Ishikawa (cell line): ENCODE measurements at regions not wholly inside any gene's neighbourhood (a gene's known extent, or its start where the extent isn't known, plus 50 kb on each side); places are given as distances from the start of the nearest gene placed in this dataset.

ENCODE experiments used
- EGR1 ChIP-seq: IDR thresholded peaks from 2 replicates; pipeline ENCODE4 v1.6.1; 2012
- EP300 ChIP-seq: IDR thresholded peaks from 2 replicates; pipeline ENCODE4 v1.6.1; 2012; ENCODE audit warnings: borderline replicate concordance
- TF ChIP-seq, protein P1 (sequence below): IDR thresholded peaks from 2 replicates; pipeline ENCODE4 v1.6.1; 2012; ENCODE audit warnings: low read depth, mild to moderate bottlenecking

DNA sequence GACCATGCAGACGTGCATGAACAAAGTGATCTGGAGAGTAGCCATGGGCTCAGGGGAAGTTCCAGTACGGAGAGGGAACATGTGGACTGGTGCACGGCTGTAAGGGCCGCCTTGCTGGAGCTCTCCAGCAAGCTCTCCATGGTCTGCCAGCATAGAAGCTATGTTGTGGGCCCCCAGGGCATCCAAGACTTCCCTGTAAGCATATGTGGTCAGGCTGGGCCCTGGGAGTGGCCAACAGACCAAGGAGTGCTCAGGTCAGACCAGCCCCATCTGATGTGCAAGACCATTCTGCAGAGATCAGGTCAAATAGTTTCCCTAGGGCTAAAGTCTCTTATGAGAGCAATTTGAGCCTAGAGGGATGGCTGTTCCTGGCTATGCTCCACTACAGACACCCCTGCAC, 110.1 kb upstream of the DAZL start:
- no peak for TF ChIP-seq EP300
- no peak for TF ChIP-seq EGR1
- TF ChIP-seq, protein P1, sequence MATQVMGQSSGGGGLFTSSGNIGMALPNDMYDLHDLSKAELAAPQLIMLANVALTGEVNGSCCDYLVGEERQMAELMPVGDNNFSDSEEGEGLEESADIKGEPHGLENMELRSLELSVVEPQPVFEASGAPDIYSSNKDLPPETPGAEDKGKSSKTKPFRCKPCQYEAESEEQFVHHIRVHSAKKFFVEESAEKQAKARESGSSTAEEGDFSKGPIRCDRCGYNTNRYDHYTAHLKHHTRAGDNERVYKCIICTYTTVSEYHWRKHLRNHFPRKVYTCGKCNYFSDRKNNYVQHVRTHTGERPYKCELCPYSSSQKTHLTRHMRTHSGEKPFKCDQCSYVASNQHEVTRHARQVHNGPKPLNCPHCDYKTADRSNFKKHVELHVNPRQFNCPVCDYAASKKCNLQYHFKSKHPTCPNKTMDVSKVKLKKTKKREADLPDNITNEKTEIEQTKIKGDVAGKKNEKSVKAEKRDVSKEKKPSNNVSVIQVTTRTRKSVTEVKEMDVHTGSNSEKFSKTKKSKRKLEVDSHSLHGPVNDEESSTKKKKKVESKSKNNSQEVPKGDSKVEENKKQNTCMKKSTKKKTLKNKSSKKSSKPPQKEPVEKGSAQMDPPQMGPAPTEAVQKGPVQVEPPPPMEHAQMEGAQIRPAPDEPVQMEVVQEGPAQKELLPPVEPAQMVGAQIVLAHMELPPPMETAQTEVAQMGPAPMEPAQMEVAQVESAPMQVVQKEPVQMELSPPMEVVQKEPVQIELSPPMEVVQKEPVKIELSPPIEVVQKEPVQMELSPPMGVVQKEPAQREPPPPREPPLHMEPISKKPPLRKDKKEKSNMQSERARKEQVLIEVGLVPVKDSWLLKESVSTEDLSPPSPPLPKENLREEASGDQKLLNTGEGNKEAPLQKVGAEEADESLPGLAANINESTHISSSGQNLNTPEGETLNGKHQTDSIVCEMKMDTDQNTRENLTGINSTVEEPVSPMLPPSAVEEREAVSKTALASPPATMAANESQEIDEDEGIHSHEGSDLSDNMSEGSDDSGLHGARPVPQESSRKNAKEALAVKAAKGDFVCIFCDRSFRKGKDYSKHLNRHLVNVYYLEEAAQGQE = no peak
